ENCODE measurements at regions not wholly inside any gene's neighbourhood (a gene's known extent, or its start where the extent isn't known, plus 50 kb on each side); places are given as distances from the start of the nearest gene placed in this dataset.

- no peaks in the 10 kb centered on the region for H3F3A ChIP-seq (ENCODE audit: insufficient read depth, low read depth)
- intact Hi-C loops (cut with micrococcal nuclease; ENCODE audit: unreplicated experiment) = no loop called here
- no peaks in the 10 kb centered on the region for H3K79me2 ChIP-seq (ENCODE audit: low read depth)
- no peak overlapping the region for H3K4me3 ChIP-seq
- peaks cover 15% of the 10 kb centered on the region; the same call in 1 of the 2 replicates for H3K9me3 ChIP-seq (ENCODE audit: insufficient read depth, low read depth)
- DNase-seq = no peak
- CTCF ChIA-PET = no interaction called here
- no peaks in the 10 kb centered on the region for H3K9me2 ChIP-seq (ENCODE audit: insufficient read depth)
- no peaks in the 10 kb centered on the region for H3K4me1 ChIP-seq (replicated peaks; ENCODE audit: insufficient read depth)
- no peak overlapping the region for H3K27ac ChIP-seq
- no peaks in the 10 kb centered on the region for H3K36me3 ChIP-seq (ENCODE audit: low read depth)
- POLR2A ChIA-PET (ENCODE audit: unreplicated experiment) = no interaction called here
- no TSS peak for BruUV-seq (replicated peaks)
- no peaks in the 10 kb centered on the region for H4K20me1 ChIP-seq (ENCODE audit: insufficient read depth)
- no peak overlapping the region for H3K4me2 ChIP-seq
- TF ChIP-seq CTCF (conservative IDR thresholded peaks at IDR 0.05) (no peak), EZH2 (IDR thresholded peaks at IDR 0.05; ENCODE audit: low read depth) (no peak)
- no peak overlapping the region for H2AFZ ChIP-seq
- no peaks in the 10 kb centered on the region for H3K27me3 ChIP-seq (ENCODE audit: insufficient read depth, low read depth)
These were observed 154.9 kb upstream of the KL start for GRCh38 chr13:32861304-32861703.

- Histone ChIP-seq H3K36me3 (ENCODE audit: low read depth) (no peaks in the 10 kb centered on the region), H3K9me3 (ENCODE audit: insufficient read depth, low read depth) (peaks cover 15% of the 10 kb centered on the region; the same call in 1 of the 2 replicates), H3K27me3 (ENCODE audit: insufficient read depth, low read depth) (no peaks in the 10 kb centered on the region), H2AFZ (no peak overlapping the region), H3K4me2 (no peak overlapping the region), H4K20me1 (ENCODE audit: insufficient read depth) (no peaks in the 10 kb centered on the region), H3K4me3 (no peak overlapping the region), H3K27ac (no peak overlapping the region), H3K9me2 (ENCODE audit: insufficient read depth) (no peaks in the 10 kb centered on the region), H3F3A (ENCODE audit: insufficient read depth, low read depth) (no peaks in the 10 kb centered on the region), H3K79me2 (ENCODE audit: low read depth) (no peaks in the 10 kb centered on the region), H3K4me1 (replicated peaks; ENCODE audit: insufficient read depth) (no peaks in the 10 kb centered on the region)
- POLR2A ChIA-PET (ENCODE audit: unreplicated experiment) = interaction anchor here (0.7 kb wide), 1 partner anchor 105 kb away, joined by 9 read pairs; no protein-coding TSS in a partner anchor
- TF ChIP-seq CTCF (conservative IDR thresholded peaks at IDR 0.05) (no peak), EZH2 (IDR thresholded peaks at IDR 0.05; ENCODE audit: low read depth) (no peak)
- CTCF ChIA-PET = no interaction called here
- no TSS peak for BruUV-seq (replicated peaks)
- no peak for DNase-seq
- intact Hi-C loops (cut with micrococcal nuclease; ENCODE audit: unreplicated experiment) = no loop called here
These were observed 152.6 kb upstream of the KL start for GRCh38 chr13:32863596-32863995.

- Histone ChIP-seq H3K9me2 (ENCODE audit: insufficient read depth) (no peaks in the 10 kb centered on the region), H2AFZ (no peak overlapping the region), H3F3A (ENCODE audit: insufficient read depth, low read depth) (no peaks in the 10 kb centered on the region), H3K9me3 (ENCODE audit: insufficient read depth, low read depth) (peaks cover 7% of the 10 kb centered on the region; the same call in 1 of the 2 replicates), H3K4me3 (no peak overlapping the region), H3K79me2 (ENCODE audit: low read depth) (no peaks in the 10 kb centered on the region), H3K4me2 (no peak overlapping the region), H3K4me1 (replicated peaks; ENCODE audit: insufficient read depth) (no peaks in the 10 kb centered on the region), H4K20me1 (ENCODE audit: insufficient read depth) (no peaks in the 10 kb centered on the region), H3K36me3 (ENCODE audit: low read depth) (no peaks in the 10 kb centered on the region), H3K27me3 (ENCODE audit: insufficient read depth, low read depth) (no peaks in the 10 kb centered on the region), H3K27ac (no peak overlapping the region)
- POLR2A ChIA-PET (ENCODE audit: unreplicated experiment) = no interaction called here
- CTCF ChIA-PET = no interaction called here
- TF ChIP-seq EZH2 (IDR thresholded peaks at IDR 0.05; ENCODE audit: low read depth) (no peak), CTCF (conservative IDR thresholded peaks at IDR 0.05) (no peak)
- no peak for DNase-seq
- BruUV-seq (replicated peaks) = no TSS peak
- intact Hi-C loops (cut with micrococcal nuclease; ENCODE audit: unreplicated experiment) = no loop called here
These were observed 149.3 kb upstream of the KL start for GRCh38 chr13:32866921-32867320.
